ENCODE measurements at regions not wholly inside any gene's neighbourhood (a gene's known extent, or its start where the extent isn't known, plus 50 kb on each side); places are given as distances from the start of the nearest gene placed in this dataset.
A peak's percentile ranks its signal among the peaks of the same experiment; 100 is the strongest.
"Not testable (repeated sequence)": the region's sequence is repeated elsewhere in the genome, so short reads cannot be mapped to it uniquely, and the experiment has no call there.

GRCh38 chr2:207331674-207332073, 165.9 kb upstream of the KLF7 start:
- no peak for DNase-seq

GRCh38 chr2:207332480-207333212, 166.9 kb upstream of the KLF7 start:
- DNase-seq, result no peak

- peak; percentile 68 for DNase-seq
These were observed 168.0 kb upstream of the KLF7 start for GRCh38 chr2:207333599-207334300.

GRCh38 chr2:207334301-207334623, 168.5 kb upstream of the KLF7 start:
- no peak for DNase-seq

GRCh38 chr2:207334624-207335371, 169.1 kb upstream of the KLF7 start:
- peak; percentile 99 for DNase-seq

- no peak for DNase-seq
These were observed 171.8 kb upstream of the KLF7 start for GRCh38 chr2:207337234-207338219.

GRCh38 chr2:207338220-207338607, 172.5 kb upstream of the KLF7 start:
- DNase-seq, result no peak

- DNase-seq, result no peak
These were observed 172.9 kb upstream of the KLF7 start for GRCh38 chr2:207338610-207339009.

GRCh38 chr2:207341112-207341750, 175.5 kb upstream of the KLF7 start:
- DNase-seq, result no peak

GRCh38 chr2:207341804-207342203, 176.1 kb upstream of the KLF7 start:
- DNase-seq, result no peak

GRCh38 chr2:207344596-207345394, 179.0 kb upstream of the KLF7 start:
- DNase-seq, result not testable (repeated sequence)

GRCh38 chr2:207351171-207351570, 178.6 kb upstream of the CREB1 start:
- no peak for DNase-seq

- DNase-seq, result no peak
These were observed 176.6 kb upstream of the CREB1 start for GRCh38 chr2:207352978-207353671.

- no peak for DNase-seq
These were observed 175.9 kb upstream of the CREB1 start for GRCh38 chr2:207353836-207354235.

GRCh38 chr2:207354462-207354861, 175.3 kb upstream of the CREB1 start:
- no peak for DNase-seq

- DNase-seq, result no peak
These were observed 173.2 kb upstream of the CREB1 start for GRCh38 chr2:207356567-207356966.

- no peak for DNase-seq
These were observed 172.5 kb upstream of the CREB1 start for GRCh38 chr2:207357216-207357615.

GRCh38 chr2:207362716-207363115, 167.0 kb upstream of the CREB1 start:
- no peak for DNase-seq

- no peak for DNase-seq
These were observed 165.9 kb upstream of the CREB1 start for GRCh38 chr2:207363761-207364290.

- no peak for DNase-seq
These were observed 159.1 kb upstream of the CREB1 start for GRCh38 chr2:207370646-207371045.
